ENCODE measurements at regions not wholly inside any gene's neighbourhood (a gene's known extent, or its start where the extent isn't known, plus 50 kb on each side); places are given as distances from the start of the nearest gene placed in this dataset.
A peak's percentile ranks its signal among the peaks of the same experiment; 100 is the strongest.

- Histone ChIP-seq H4K20me1 (replicated peaks in 1 of 2; ENCODE audit: control insufficient read depth in 1 of 2, insufficient read depth in 2 of 2, low read length in 2 of 2) (no peaks in the 10 kb centered on the region), H3K4me2 (ENCODE audit: insufficient read depth in 1 of 2, low read depth in 2 of 2, low read length in 2 of 2) (no peak overlapping the region), H3K36me3 (ENCODE audit: control insufficient read depth in 2 of 4, insufficient read depth in 4 of 4, low read length in 3 of 4) (no peaks in the 10 kb centered on the region), H3K4me3 (ENCODE audit: extremely low read depth in 1 of 4, insufficient read depth in 2 of 4, low read depth in 3 of 4, low read length in 4 of 4) (no peak overlapping the region), H3K79me1 (ENCODE audit: low read depth, low read length) (no peaks in the 10 kb centered on the region), H3K9me3 (ENCODE audit: insufficient read depth in 2 of 2, low read depth in 1 of 2, low read length in 1 of 2) (no peaks in the 10 kb centered on the region), H3K18ac (ENCODE audit: extremely low read depth, low read length) (no peak overlapping the region), H2AK5ac (ENCODE audit: low read depth, low read length) (no peak overlapping the region), H3K27me3 (replicated peaks in 1 of 4; ENCODE audit: control insufficient read depth in 3 of 4, extremely low read depth in 1 of 4, insufficient read depth in 3 of 4, low read length in 3 of 4) (no peaks in the 10 kb centered on the region; a peak in 2 of 7 replicates), H3K23ac (ENCODE audit: insufficient read length) (no peak overlapping the region), H3K4ac (replicated peaks; ENCODE audit: insufficient read length, low read depth, low read length) (no peak overlapping the region), H3K27ac (ENCODE audit: low read depth, low read length) (no peak overlapping the region), H2BK15ac (ENCODE audit: low read length) (no peak overlapping the region), H4K8ac (ENCODE audit: extremely low read depth, insufficient read depth, low read length) (peak overlapping the region; percentile 83; the same call in 1 of the 2 replicates), H4K91ac (replicated peaks; ENCODE audit: insufficient read length, low read length) (no peak overlapping the region), H2BK5ac (ENCODE audit: low read depth, low read length) (no peak overlapping the region), H4K5ac (ENCODE audit: insufficient read length, low read depth, low read length) (no peak overlapping the region), H3K9ac (replicated peaks in 1 of 4; ENCODE audit: extremely low read depth in 1 of 4, low read depth in 3 of 4, low read length in 3 of 4) (no peak overlapping the region), H3K14ac (ENCODE audit: insufficient read length) (no peak overlapping the region), H2BK12ac (ENCODE audit: low read depth, low read length) (no peak overlapping the region), H3K23me2 (ENCODE audit: low read depth, low read length) (no peaks in the 10 kb centered on the region), H2BK120ac (replicated peaks; ENCODE audit: low read depth, low read length) (no peak overlapping the region), H2AFZ (ENCODE audit: low read length) (no peak overlapping the region), H3K56ac (replicated peaks; ENCODE audit: insufficient read length, low read depth, low read length) (no peak overlapping the region), H3K4me1 (replicated peaks in 1 of 4; ENCODE audit: control insufficient read depth in 3 of 4, insufficient read depth in 4 of 4, low read length in 3 of 4) (no peaks in the 10 kb centered on the region; a peak in 1 of 7 replicates), H2BK20ac (ENCODE audit: low read length) (no peak overlapping the region), H3K79me2 (ENCODE audit: control insufficient read depth in 1 of 2, insufficient read depth in 2 of 2, low read length in 2 of 2) (no peaks in the 10 kb centered on the region)
- no peak for DNase-seq (ENCODE audit: low read depth in 1 of 2, low spot score in 2 of 2)
- 89% methylated on average over 16 of the region's 18 CpGs; no CpG with 5 or more reads in 1 of the 2 experiments for WGBS, 2 experiments (ENCODE audit: extremely low coverage in 1 of 2, insufficient coverage in 1 of 2, insufficient read length in 1 of 2, insufficient replicate concordance in 2 of 2, low coverage in 1 of 2, low lambda C conversion rate in 2 of 2, missing lambda C conversion rate in 1 of 2)
- TF ChIP-seq E2F6 (IDR thresholded peaks at IDR 0.05) (peak; percentile 78), HDAC2 (IDR thresholded peaks at IDR 0.05; ENCODE audit: borderline replicate concordance in 1 of 2, low read depth in 2 of 2, low read length in 2 of 2) (no peak)
- ChIA-PET CTCF (ENCODE audit: partially characterized antibody) (interaction anchor here (0.7 to 1.4 kb wide), 6 partner anchors 11 to 171 kb away, joined by 3 to 7 read pairs (median 3); no protein-coding TSS in a partner anchor), POLR2A (ENCODE audit: partially characterized antibody) (interaction anchor here (0.8 to 1.1 kb wide), 2 partner anchors 10 to 357 kb away, joined by 3 read pairs; partner anchors contain the start of gene TNRC6C)
- FAIRE-seq: no peak
Measured at GRCh38 chr17:77601054-77601979, 357.2 kb upstream of the TNRC6C start.
